ENCODE measurements at regions not wholly inside any gene's neighbourhood (a gene's known extent, or its start where the extent isn't known, plus 50 kb on each side); places are given as distances from the start of the nearest gene placed in this dataset.

GRCh38 chr2:103335403-103335802, 573.6 kb downstream of the TMEM182 start:
- no peak for TF ChIP-seq CTCF (IDR thresholded peaks at IDR 0.05)
- no peak for TF ChIP-seq POLR2A (IDR thresholded peaks at IDR 0.05; ENCODE audit: low read depth)
- no peak for TF ChIP-seq POLR2AphosphoS5 (IDR thresholded peaks at IDR 0.05)
- TF ChIP-seq EP300 (IDR thresholded peaks at IDR 0.05), result no peak
